Keratinocyte (primary cell): ENCODE measurements at regions not wholly inside any gene's neighbourhood (a gene's known extent, or its start where the extent isn't known, plus 50 kb on each side); places are given as distances from the start of the nearest gene placed in this dataset.

Experiments used
- DNase-seq: peaks from one replicate; pipeline ENCODE4 v3.0.0-alpha.2; 2011; ENCODE audit warnings: low read depth, missing footprints, low spot score
- FAIRE-seq: peaks from 2 replicates; lab custom pipeline; 2011; peaks lifted over from hg19 to GRCh38; lab: Jason Lieb, UNC
- H2AFZ ChIP-seq: 2 replicates; pipeline ENCODE4 v1.6.0; 2012; ENCODE audit warnings: low read length, control low read depth, inconsistent platforms; ENCODE audit not compliant: control insufficient read depth
- H3K27ac ChIP-seq: 2 replicates; pipeline ENCODE4 v1.5.1; 2011; ENCODE audit warnings: low read length; ENCODE audit not compliant: control insufficient read depth, insufficient read depth
- H3K27me3 ChIP-seq: 3 replicates; pipeline ENCODE4 v1.6.0; 2011; ENCODE audit warnings: low read length; ENCODE audit not compliant: control insufficient read depth, insufficient read depth; ENCODE audit errors: extremely low read depth
- H3K36me3 ChIP-seq, 2 experiments: 2 replicates in 1 of 2; 3 replicates in 1 of 2; pipeline ENCODE4 v1.5.1; 2011; ENCODE audit warnings: low read length in 2 of 2, mild to moderate bottlenecking in 1 of 2; ENCODE audit not compliant: control insufficient read depth in 2 of 2, insufficient read depth in 2 of 2; ENCODE audit errors: extremely low read depth in 1 of 2
- H3K4me1 ChIP-seq: 3 replicates; pipeline ENCODE4 v1.5.1; 2011; ENCODE audit warnings: low read length; ENCODE audit not compliant: control insufficient read depth, insufficient read depth; ENCODE audit errors: extremely low read depth
- H3K4me2 ChIP-seq: 3 replicates; pipeline ENCODE4 v1.6.0; 2011; ENCODE audit warnings: low read depth, low read length; ENCODE audit not compliant: control insufficient read depth, insufficient read depth; ENCODE audit errors: extremely low read depth
- H3K4me3 ChIP-seq, 3 experiments: fragments of 200-600 bp in 1 of 3; sonication (generic) in 1 of 3; 2 replicates in 2 of 3; 3 replicates in 1 of 3; pipeline ENCODE4 v1.5.1; 2011 to 2016; ENCODE audit warnings: low read length in 3 of 3, mild to moderate bottlenecking in 3 of 3, control low read depth in 2 of 3, inconsistent platforms in 1 of 3, low read depth in 1 of 3, mixed read lengths in 1 of 3, mixed run types in 1 of 3, moderate library complexity in 1 of 3; ENCODE audit not compliant: control insufficient read depth in 2 of 3, insufficient read depth in 2 of 3; ENCODE audit errors: extremely low read depth in 1 of 3
- H3K79me2 ChIP-seq: 2 replicates; pipeline ENCODE4 v1.6.0; 2012; ENCODE audit warnings: low read length; ENCODE audit not compliant: control insufficient read depth, insufficient read depth
- H3K9ac ChIP-seq: 3 replicates; pipeline ENCODE4 v1.6.0; 2011; ENCODE audit warnings: low read length; ENCODE audit not compliant: control insufficient read depth, insufficient read depth; ENCODE audit errors: extremely low read depth
- H3K9me1 ChIP-seq: 3 replicates; pipeline ENCODE4 v1.6.0; 2011; ENCODE audit warnings: low read length; ENCODE audit not compliant: control insufficient read depth, insufficient read depth; ENCODE audit errors: extremely low read depth
- H3K9me3 ChIP-seq: 2 replicates; pipeline ENCODE4 v1.5.1; 2012; ENCODE audit warnings: low read depth, low read length; ENCODE audit not compliant: control insufficient read depth
- H4K20me1 ChIP-seq: 3 replicates; pipeline ENCODE4 v1.6.0; 2011; ENCODE audit warnings: low read length; ENCODE audit not compliant: control insufficient read depth, insufficient read depth; ENCODE audit errors: extremely low read depth
- CTCF ChIP-seq, 3 experiments: IDR thresholded peaks in 1 of 3; conservative IDR thresholded peaks in 1 of 3; optimal IDR thresholded peaks in 1 of 3; 2 replicates in 2 of 3; 3 replicates in 1 of 3; pipeline versions ENCODE3 to v1.5.1; 2011; ENCODE audit warnings: low read length in 3 of 3, mild to moderate bottlenecking in 3 of 3, moderate library complexity in 2 of 3, control low read depth in 1 of 3, inconsistent platforms in 1 of 3; ENCODE audit not compliant: insufficient read depth in 2 of 3; ENCODE audit errors: extremely low read depth in 1 of 3
- EZH2 ChIP-seq: IDR thresholded peaks from one replicate; pipeline ENCODE4 v1.6.1; 2012; ENCODE audit warnings: inconsistent platforms, mild to moderate bottlenecking, low read length, moderate library complexity
- dilution Hi-C: fragments of 300-500 bp; cut with MboI; formaldehyde crosslinking; loops from one replicate; pipeline ENCODE4 v1.7.0; 2020; ENCODE audit warnings: low sequenced_read_pairs; ENCODE audit not compliant: extremely low pct_ligation_motif_present

GRCh38 chr1:42034426-42034825 lies 115.7 kb upstream of the HIVEP3 start:
- H3K27ac ChIP-seq, result no peak overlapping the region
- no peak for FAIRE-seq

GRCh38 chr1:42033629-42034028 lies 114.9 kb upstream of the HIVEP3 start:
- H3K9me3 ChIP-seq, result no peaks in the 10 kb centered on the region
- DNase-seq (no peak), FAIRE-seq (no peak)
- no peaks in the 10 kb centered on the region for H3K36me3 ChIP-seq
- no peak overlapping the region for H3K4me2 ChIP-seq
- H3K4me3 ChIP-seq, result no peak overlapping the region
- H3K9ac ChIP-seq, result no peak overlapping the region
- dilution Hi-C loops, result no loop called here
- peaks cover 13% of the 10 kb centered on the region for H3K27me3 ChIP-seq
- no peak overlapping the region for H2AFZ ChIP-seq
- no peaks in the 10 kb centered on the region for H4K20me1 ChIP-seq
- H3K9me1 ChIP-seq, result no peaks in the 10 kb centered on the region
- H3K79me2 ChIP-seq, result no peaks in the 10 kb centered on the region
- H3K4me1 ChIP-seq, result peaks cover 7% of the 10 kb centered on the region
- no peak overlapping the region for H3K27ac ChIP-seq
- TF ChIP-seq EZH2, result no peak
- no peak for TF ChIP-seq CTCF (optimal IDR thresholded peaks at IDR 0.05 in 1 of 3, IDR thresholded peaks at IDR 0.05 in 1 of 3, conservative IDR thresholded peaks at IDR 0.05 in 1 of 3; ENCODE audit: extremely low read depth in 1 of 3, insufficient read depth in 2 of 3, low read length in 3 of 3)

More at GRCh38 chr1:42034426-42034825, 115.7 kb upstream of the HIVEP3 start:
- dilution Hi-C loops, result no loop called here
- Histone ChIP-seq H3K36me3 (no peaks in the 10 kb centered on the region), H4K20me1 (no peaks in the 10 kb centered on the region), H3K4me2 (peak overlapping the region; percentile 90), H3K79me2 (no peaks in the 10 kb centered on the region), H3K9me1 (no peaks in the 10 kb centered on the region), H3K9ac (no peak overlapping the region), H2AFZ (peak overlapping the region; percentile 54), H3K9me3 (no peaks in the 10 kb centered on the region), H3K27me3 (peaks cover 13% of the 10 kb centered on the region), H3K4me1 (peaks cover 7% of the 10 kb centered on the region), H3K4me3 (peak overlapping the region in 2 of 3 experiments; percentile 60 to 86)
- no peak for TF ChIP-seq CTCF (optimal IDR thresholded peaks at IDR 0.05 in 1 of 3, IDR thresholded peaks at IDR 0.05 in 1 of 3, conservative IDR thresholded peaks at IDR 0.05 in 1 of 3; ENCODE audit: extremely low read depth in 1 of 3, insufficient read depth in 2 of 3, low read length in 3 of 3)
- no peak for TF ChIP-seq EZH2
- DNase-seq, result no peak
